ENCODE measurements at regions not wholly inside any gene's neighbourhood (a gene's known extent, or its start where the extent isn't known, plus 50 kb on each side); places are given as distances from the start of the nearest gene placed in this dataset.

GRCh38 chr15:91384189-91384730 is 284.2 kb downstream of the SV2B start:
- TF ChIP-seq CTCF (IDR thresholded peaks at IDR 0.05) (no peak), EZH2phosphoT487 (IDR thresholded peaks at IDR 0.05) (no peak)

Measured in neural progenitor cell (in vitro differentiated cells).